Stimulated activated CD8-positive, alpha-beta memory T cell treated with anti-CD3 and anti-CD28 coated beads, Interleukin-15, amount 100 ng/mL, for 48 hours (primary cell): ENCODE measurements at regions not wholly inside any gene's neighbourhood (a gene's known extent, or its start where the extent isn't known, plus 50 kb on each side); places are given as distances from the start of the nearest gene placed in this dataset.
"Not testable (repeated sequence)": the region's sequence is repeated elsewhere in the genome, so short reads cannot be mapped to it uniquely, and the experiment has no call there.

ENCODE experiments used
- DNase-seq, 2 donors: peaks; one replicate each; pipeline ENCODE4 v3.0.0-alpha.2; 2020; ENCODE audit warnings: low read depth in 2 of 2

DNA sequence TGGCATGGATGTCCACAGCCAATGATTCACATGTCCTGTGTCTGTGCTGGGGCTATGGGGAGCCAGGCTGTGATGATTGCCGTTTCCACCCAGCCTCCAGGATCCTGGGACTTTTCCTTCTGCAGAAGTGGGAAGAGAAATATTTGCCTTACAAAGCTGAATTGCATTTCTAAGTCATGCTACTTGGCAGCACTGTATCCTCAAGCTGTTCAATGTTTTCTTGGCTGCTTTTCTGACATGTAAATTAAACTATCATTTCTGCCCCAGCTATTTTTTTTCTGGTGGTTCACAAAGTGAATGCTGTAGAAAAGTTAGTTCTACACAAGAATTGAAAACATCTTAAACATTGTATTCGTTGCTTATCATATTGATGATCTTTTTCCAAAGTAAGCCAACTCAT is 51.9 kb upstream of the TCERG1L start:
- DNase-seq, result no peak

DNA sequence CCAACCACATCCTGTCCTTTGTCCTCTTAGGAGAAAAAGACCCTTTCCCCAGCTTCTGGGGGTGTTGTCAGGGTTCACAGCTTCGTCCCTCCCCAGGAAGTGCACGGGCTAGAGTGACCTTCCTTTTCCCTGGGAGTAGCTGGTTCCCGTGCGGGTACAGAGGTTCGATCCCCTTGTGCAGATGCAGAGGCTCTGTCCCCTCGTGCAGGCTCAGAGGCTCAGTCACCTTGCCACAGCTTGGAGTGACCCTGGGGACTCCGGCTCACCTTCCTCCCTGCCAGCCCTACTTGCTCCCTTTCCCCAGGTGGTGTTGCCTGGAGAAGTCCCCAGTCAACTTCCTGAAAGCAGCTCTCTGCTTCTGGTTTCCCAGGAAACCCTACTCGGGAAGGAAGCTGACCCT is 60.0 kb upstream of the TCERG1L start:
- no peak for DNase-seq

DNA sequence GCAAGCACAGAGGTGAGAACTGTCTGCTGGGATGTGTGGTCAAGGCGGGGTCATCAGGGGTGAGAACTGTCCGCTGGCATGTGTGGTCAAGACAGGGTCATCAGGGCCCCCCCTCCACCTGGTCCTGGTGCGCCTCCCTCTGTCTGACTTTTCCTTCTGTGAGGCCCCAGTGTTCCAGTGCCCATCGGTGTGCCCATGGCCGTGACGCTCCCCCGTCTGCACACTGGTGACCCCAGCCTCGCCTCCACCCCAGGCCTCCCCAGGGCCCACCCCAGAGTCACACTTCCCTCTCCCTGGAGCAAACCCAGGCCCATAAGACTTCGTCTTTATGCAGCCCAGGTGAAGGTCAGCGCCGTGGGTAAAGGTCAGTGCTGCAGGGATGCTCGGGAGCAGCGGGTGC is 70.1 kb upstream of the TCERG1L start:
- DNase-seq, result no peak

DNA sequence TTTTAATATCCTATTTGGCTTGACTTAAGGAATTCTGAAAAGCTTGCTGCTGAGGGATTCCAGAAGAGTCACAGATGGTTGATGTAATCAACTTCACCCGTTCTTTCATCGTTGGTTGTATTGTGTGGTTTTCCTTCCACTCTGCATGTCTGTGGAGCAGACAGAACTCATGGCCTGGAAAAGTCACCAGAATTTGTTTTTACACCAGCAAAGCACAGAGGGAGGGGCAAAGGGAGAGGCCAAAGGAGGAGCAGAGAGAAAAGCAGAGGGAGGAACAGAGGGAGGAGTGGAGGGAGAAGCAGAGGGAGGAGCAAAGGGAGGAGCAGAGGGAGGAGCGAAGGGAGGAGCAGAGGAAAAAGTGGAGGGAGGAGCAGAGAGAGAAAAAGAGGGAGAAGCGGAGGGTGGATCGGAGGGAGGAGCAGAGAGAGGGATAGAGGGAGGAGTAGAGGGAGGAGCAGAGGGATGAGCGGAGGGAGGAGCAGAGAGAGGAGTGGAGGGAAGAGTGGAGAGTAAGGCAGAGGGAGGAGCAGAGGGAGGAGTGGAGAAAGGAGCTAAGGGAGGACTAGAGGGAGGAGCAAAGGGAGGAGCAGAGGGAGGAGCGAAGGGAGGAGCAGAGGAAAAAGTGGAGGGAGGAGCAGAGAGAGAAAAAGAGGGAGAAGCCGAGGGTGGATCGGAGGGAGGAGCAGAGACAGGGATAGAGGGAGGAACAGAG is 73.8 kb upstream of the TCERG1L start:
- not testable (repeated sequence) for DNase-seq

DNA sequence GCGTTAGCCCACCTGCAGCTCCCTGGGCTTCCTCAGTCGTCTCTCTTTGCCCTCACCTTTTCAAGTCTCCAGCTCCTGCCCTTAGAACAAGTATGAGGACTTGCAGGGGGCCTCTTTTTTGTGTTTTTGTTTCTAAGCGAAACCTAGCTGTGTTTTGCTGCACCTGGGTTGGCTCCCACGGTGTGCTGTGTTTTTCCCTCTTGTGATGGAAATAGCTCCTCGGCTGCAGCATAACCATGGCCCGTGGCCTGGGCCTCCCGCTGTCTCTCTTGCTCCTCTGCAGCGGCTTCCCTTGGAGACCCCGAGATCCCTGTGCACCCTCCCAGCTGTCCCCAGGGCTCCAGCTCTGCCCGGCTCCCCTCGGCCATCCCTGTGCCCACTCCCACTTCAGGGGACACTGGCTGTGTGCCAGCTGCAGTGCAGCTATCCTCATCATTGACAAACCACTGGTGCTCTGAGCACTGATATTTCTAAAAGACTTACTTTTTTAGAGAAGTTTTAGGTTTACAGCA is 75.6 kb upstream of the TCERG1L start:
- DNase-seq, result no peak

DNA sequence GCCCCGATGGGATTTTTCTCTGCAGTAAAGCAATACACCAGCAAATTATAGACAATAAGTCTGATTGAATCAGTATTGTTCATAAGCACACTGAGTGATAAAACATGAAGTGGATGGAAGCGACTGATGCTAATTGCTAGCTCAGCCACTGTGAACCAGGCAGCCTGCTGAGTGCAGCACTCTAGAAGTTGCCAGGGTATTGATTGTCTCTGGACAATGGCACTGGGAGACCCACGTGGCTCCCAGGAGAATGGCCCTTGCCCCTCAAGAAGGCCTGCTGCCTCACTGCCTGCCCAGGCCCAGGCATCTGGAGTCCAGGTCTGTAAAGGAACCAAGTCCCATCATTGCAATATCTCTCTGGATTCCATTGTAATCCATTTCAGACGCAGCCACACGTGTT is 80.4 kb upstream of the TCERG1L start:
- DNase-seq, result no peak

DNA sequence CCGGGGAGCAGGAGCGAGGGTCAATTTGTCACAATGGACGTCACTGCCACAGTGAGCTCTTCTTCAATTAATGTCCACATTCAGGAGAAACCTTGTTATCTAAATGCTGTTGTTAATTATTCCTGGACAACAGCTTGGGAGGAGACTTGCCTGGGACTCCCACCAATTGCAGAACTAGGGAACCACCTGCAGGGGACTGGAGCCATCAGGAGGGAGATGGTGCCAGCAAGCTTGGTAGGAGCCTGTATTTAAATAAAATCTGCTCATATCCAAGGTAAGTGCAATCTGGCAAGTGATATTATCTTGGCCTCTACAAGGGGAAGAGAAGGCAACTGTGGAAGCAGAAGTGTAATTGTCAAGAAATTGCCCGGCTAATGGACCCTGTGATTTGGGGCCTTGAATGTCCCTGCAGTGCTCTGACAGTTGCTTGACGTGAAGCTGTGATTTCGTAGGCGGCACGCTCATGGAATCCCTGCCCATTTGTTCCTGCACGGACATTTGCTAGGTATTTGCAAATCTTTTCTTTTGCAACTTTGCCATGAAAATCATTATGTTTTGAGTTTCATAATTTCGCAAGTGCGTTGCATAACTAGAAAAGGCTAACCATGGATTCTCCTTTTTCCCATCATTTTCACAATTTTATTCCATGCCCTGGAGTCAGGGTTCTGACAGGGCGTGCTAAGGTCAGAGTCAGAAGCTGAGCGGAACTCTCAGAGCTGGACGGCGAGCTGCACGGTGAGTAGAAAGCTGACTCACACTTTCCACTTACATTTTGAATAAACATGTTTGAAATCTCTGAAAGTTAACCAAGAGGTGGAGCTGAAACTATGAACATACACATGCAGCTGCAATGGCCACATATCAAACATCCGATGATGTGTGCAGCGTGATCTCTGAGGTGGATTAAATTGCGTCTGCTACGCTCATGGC is 84.9 kb upstream of the TCERG1L start:
- no peak for DNase-seq

DNA sequence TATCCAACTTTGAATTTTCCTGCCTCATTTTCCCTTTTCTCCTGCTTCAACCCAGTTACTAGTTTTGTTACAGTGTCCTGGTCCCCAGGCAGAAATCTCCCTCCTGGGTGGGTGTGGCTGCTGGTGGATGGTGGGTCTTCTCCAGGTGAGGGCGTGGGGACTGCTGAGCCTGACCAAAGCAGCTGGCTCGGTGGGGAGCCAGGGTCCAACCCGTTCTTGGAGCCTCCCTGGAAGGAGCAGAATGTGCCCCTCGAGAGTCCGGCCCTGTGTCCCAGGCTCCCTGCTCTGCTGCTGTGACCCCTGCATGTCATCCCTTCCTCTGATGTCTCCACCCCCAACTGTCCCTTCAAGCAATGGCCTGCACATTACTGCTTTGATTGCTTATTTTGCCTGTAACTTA is 86.6 kb upstream of the TCERG1L start:
- no peak for DNase-seq

DNA sequence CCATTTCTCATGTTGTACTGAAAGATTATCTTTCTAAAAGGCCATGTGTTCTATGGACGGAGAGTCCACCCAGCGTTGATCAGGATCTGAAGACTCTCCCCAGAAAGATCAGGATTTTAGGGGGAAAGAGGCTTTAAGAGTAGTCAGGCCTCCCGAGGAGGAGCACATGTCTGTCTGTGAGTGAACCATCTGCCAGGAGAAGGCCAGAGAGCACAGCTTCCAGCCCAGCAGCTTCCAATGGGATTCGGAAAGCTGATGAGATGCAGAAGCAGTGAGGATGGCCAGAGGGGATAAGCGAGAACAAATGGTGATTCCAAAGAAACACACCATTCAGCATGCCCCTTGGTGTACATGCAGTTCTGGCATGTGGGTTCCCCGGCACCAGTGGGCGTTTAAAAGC is 88.5 kb upstream of the TCERG1L start:
- DNase-seq, result no peak

DNA sequence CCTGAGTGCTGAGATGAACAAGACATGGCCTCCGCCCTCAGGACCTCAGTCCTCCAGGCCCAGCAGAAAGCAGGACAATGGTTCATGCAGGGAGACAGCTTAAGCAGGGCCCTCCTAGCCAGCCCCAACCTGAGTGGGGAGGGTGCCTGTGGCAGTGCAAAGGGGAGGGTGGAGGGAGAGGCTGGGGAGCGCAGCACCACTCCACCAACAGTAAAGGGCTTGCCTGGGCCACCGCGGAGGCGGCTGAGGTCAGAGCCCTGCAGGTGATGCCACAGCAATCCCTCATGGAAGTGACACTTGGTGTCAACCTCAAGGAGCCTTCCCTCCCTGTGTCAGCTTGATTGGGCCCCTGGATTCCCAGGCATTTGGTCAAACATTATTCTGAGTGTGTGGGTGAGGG is 89.0 kb upstream of the TCERG1L start:
- DNase-seq, result no peak

DNA sequence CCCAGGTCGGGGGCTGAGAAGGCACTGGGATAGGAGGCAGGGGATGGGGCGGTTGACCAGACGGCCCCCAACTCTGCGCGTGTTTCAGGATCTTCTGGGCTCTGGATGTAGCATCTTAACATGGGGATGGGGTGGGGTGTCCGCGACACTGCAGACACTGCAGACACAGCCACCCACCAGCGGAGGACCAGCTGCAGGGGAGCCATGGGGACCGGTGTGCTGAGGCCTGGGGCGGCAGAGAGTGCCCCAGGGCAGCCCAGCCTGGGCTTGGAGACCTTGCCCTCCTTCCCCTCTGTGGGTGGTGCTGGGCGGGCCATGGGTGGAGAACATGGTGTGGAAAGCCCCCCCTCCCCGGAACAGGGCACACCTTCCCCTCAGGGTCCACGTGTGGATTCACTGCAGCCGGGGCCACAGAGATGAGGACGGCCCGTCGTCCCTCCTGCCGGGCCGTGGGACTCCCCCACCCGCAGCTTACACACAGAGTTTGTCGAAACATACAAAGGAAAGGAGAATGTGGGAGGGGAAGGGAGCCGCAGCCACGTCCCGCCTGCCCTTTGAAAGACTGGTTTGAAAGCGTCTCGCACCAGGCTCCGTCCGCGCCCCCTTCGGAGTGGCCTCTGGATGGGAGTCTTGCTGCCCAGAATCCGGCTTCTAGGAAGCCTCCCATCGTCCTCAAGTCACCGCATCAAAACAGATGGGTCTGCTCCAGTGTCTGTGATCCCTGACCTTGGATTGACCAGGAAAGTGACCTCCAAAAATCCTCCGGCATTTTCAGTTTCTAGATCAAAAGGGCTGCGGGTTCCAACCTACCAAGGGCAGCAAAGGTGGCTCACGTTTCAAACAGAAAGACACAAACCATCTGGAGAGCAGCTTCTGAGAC is 91.5 kb upstream of the TCERG1L start:
- no peak for DNase-seq

DNA sequence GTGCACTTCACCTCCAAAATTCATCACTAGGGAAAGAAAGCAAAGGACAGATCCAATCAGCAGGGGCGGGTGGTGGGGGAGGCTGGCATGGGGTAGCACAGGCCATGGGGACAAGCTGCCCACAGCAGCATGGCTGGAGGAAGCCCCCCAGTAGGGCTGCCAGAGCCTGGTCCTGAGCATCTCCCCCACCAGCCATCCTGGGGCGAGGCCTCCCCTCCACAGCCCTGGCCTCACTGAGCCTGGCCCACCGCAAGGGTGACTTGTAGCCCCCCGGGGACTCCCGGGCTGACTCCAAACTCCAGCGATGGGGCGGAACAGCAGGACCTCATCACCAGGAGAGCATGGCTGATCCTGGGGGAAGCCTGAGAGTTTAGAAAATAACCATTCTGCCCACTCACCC is 92.4 kb upstream of the TCERG1L start:
- DNase-seq, result no peak

DNA sequence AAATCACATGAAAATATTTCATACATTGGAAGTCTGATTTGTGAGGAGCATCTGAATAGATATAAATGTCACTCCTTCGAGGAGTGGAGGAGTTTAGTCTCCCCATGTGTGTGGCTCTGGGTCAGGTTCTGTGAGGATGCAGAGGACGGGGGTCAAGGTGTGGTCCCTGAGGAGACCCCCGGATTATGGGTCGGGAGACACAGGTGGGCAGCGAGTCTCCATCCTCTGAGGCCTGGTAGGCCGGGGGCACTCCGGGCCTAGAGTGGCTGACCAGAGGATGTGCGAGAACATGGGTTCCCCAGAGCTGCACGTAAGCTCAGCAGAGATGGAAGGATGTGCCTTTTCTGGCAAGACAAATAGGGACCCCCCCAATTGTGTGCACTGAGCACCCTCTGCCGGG is 93.4 kb upstream of the TCERG1L start:
- DNase-seq, result no peak

DNA sequence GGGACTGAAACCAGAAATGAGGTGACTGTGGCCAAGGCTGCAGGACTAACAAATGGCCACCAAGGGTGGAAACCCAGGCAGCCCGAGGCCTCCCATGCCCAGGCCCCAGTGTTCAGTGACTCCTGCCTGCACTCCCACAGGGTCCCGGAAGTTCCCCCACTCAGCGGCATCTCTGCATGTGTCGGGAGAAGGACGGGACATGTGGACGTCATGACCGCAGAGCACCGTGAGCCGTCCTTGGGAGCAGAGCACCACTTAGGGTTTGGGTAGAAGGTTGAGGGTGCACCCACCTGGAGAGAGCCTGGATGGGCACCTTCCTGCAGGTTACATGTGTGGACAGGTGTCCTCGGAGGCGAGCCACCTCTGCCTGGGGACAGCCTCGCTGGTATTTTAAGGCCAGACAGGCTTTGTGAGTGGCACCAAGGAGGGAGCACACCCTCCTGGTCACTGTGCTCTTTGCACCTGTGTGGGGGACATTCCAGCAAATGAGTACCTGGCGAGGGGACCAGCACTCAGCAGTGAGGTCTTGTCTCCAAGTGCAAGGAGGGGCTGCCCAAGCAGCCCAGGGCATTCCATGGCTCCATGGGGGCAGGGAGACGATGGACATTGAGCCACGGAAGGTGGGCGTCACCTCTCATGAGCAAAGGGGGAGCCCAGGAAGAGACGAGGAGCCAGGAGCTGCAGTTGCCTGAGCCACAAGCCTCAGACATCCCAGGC is 95.3 kb upstream of the TCERG1L start:
- DNase-seq, result no peak

DNA sequence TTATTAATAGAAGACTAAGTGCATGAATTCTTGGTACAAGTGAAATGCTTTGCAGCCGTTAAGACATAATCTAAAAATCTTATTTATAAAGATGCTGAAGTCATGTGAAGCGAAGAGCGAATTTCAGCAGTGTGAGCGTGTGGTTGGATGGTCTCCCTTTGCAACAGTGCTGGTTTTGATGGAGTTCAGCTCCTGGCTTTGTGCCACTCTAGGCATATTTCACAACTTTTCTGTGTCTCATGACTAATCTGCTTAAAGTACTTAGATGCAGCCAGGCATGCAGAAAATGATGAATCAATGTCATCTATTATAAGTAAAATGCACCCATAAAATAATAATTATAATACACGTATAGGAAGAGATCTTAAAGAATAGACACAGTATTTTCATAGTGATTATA is 107.2 kb upstream of the TCERG1L start:
- DNase-seq, result no peak

DNA sequence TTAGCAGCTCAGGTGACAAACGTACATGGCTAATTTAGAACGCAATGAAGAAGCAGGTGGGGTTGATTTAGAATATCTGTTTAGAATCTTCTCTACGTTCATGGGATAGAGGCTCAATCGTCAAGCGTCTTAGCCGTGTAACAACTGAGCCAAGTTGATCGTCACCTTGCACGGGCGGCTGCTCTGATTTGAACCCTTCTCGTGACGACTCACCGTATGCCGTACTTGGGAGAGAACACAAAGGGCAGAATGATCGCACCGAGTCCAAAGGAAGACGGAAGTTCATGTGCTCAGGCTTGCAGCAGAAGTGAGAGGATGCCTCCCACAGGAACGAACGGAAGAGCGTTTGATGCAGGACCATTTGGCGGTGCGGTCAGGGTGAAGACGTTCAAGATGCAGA is 108.3 kb upstream of the TCERG1L start:
- DNase-seq, result no peak

DNA sequence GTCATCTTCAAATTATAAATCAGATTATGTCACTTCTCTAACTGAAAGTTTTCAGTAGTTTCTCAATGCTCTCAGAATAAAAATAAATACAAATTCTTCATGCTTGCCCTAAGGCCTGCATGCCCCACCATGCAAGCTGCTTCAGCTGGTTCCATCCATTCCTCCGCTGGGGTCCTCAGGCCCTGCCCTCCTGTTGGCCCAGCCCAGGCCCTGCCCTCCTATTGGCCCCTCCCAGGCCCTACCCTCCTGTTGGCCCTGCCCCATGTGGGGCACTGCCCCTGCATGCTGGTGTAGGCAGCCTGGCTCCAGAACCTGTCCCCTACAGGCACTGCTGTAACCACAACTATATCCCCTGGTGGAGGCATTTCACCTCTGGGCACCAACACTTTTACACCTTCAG is 109.3 kb upstream of the TCERG1L start:
- DNase-seq, result no peak

DNA sequence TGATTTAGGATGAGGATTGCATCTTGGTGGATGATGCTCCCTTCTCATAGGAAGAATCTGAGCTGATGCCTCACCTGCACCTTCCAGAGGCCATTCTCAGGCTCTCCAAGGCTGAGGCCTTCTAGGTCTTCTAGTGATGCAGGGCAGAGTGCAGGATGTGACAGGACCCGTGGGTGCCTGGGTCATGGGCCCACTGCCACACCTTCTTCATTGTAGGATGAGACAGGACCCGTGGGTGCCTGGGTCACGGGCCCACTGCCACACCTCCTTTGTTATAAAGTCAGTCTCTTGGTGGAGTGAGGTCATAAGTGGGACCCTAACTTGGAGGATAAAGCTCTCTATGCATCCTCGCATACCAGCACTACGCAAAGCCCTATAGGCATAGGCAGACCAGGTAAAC is 109.9 kb upstream of the TCERG1L start:
- no peak for DNase-seq

DNA sequence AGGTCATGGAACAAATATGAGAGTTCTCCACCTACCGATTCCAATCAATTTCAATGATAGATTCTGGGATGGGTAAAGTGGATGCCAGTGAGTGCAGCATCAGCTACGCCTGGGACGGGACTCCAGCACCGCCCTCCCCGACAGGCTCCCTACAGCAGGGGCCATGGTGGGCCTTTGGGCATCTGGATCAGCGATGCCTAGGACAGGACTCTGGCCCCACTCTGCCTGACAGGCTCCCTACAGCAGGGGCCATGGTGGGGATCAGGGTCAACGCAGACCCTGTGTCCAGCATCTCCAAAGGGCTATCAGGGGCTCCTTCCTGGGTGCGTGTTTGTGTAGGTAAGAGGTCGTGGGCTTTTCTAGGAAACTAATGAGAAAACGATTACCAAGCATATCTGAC is 111.2 kb upstream of the TCERG1L start:
- no peak for DNase-seq

DNA sequence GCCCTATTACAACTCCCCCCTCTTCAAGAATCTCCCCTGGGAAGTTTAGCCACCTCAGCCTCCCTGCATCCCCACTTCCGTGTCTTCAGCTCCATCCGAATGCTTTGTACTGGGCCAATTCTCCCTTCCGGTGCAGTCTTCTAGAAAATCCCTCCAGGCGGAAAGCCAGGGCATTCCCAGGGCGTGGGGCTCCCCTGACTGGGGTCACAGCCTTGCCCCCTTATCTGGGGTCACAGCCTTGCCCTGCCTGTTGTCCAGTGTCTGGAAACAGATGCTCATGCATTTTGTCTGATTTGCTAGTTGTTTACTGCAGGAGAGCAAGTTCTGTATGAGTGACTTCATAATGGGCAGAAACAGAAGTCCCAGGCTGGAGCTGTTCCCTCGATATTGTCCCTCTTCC is 112.5 kb upstream of the TCERG1L start:
- DNase-seq, result no peak

DNA sequence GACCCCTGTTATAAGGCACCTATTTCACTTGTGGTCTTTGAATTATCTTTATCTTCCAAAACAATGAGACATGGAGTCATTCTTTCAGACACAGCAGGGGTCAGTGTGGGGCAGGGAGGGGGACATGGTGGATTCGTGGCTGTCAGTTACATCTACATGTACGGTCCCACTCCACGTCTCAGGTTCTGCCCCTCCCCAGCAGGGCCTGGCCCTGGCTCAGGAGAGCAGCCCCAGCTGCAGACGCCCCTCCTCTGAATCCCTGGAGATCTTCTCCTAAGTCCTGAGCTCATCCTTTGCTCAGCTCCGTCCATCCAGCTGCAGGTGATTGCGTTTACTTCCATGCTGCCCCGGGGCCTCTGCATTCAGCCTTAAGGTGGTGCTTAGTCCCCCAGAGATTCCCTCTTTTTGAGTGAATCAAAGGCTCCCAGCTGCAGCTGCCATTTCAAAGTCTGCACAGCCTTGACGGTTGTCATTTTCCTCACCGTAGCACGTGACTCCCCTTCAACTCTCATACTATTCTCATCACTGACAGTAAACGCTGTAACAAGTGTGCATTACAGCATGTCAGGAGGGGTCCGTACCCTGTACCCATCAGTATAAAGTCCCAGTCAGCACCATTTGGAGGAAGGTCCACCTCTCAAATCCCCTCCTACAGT is 113.4 kb upstream of the TCERG1L start:
- DNase-seq, result no peak
